ENCODE measurements at regions not wholly inside any gene's neighbourhood (a gene's known extent, or its start where the extent isn't known, plus 50 kb on each side); places are given as distances from the start of the nearest gene placed in this dataset.
"Not testable (repeated sequence)": the region's sequence is repeated elsewhere in the genome, so short reads cannot be mapped to it uniquely, and the experiment has no call there.

GRCh38 chr6:114952229-114952628, 609.4 kb upstream of the HS3ST5 start:
- no peak for DNase-seq

- no peak for DNase-seq
Observed at GRCh38 chr6:114945392-114945791, 602.6 kb upstream of the HS3ST5 start.

GRCh38 chr6:114941078-114941477, 598.3 kb upstream of the HS3ST5 start:
- no peak for DNase-seq

GRCh38 chr6:114940181-114940580, 597.4 kb upstream of the HS3ST5 start:
- DNase-seq = no peak

- no peak for DNase-seq
Observed at GRCh38 chr6:114939630-114940029, 596.8 kb upstream of the HS3ST5 start.

- DNase-seq = no peak
Observed at GRCh38 chr6:114936080-114936479, 593.3 kb upstream of the HS3ST5 start.

GRCh38 chr6:114934079-114934478, 591.3 kb upstream of the HS3ST5 start:
- DNase-seq = no peak

- DNase-seq = not testable (repeated sequence)
Observed at GRCh38 chr6:114928731-114929130, 585.9 kb upstream of the HS3ST5 start.

GRCh38 chr6:114906096-114906495, 563.3 kb upstream of the HS3ST5 start:
- peak in 2 of 58 donors; percentile 3 to 11 for DNase-seq

- DNase-seq = no peak
Observed at GRCh38 chr6:114897536-114897935, 554.7 kb upstream of the HS3ST5 start.

GRCh38 chr6:114892211-114892610, 549.4 kb upstream of the HS3ST5 start:
- DNase-seq = no peak

- no peak for DNase-seq
Observed at GRCh38 chr6:114888241-114888640, 545.4 kb upstream of the HS3ST5 start.

- no peak for DNase-seq
Observed at GRCh38 chr6:114886670-114887436, 544.0 kb upstream of the HS3ST5 start.

GRCh38 chr6:114879693-114880092, 536.9 kb upstream of the HS3ST5 start:
- DNase-seq = no peak

- no peak for DNase-seq
Observed at GRCh38 chr6:114878091-114878490, 535.3 kb upstream of the HS3ST5 start.

GRCh38 chr6:114874410-114874809, 531.6 kb upstream of the HS3ST5 start:
- no peak for DNase-seq

- DNase-seq = not testable (repeated sequence)
Observed at GRCh38 chr6:114865506-114865905, 522.7 kb upstream of the HS3ST5 start.

- DNase-seq = no peak
Observed at GRCh38 chr6:114863610-114864009, 520.8 kb upstream of the HS3ST5 start.

GRCh38 chr6:114862819-114863218, 520.0 kb upstream of the HS3ST5 start:
- DNase-seq = no peak

GRCh38 chr6:114862064-114862463, 519.2 kb upstream of the HS3ST5 start:
- no peak for DNase-seq

- no peak for DNase-seq
Observed at GRCh38 chr6:114844359-114844758, 501.5 kb upstream of the HS3ST5 start.

GRCh38 chr6:114839019-114839418, 496.2 kb upstream of the HS3ST5 start:
- DNase-seq = no peak

- no peak for DNase-seq
Observed at GRCh38 chr6:114833211-114833610, 490.4 kb upstream of the HS3ST5 start.

GRCh38 chr6:114830515-114830914, 487.7 kb upstream of the HS3ST5 start:
- DNase-seq = no peak
